ENCODE measurements at regions not wholly inside any gene's neighbourhood (a gene's known extent, or its start where the extent isn't known, plus 50 kb on each side); places are given as distances from the start of the nearest gene placed in this dataset.

DNA sequence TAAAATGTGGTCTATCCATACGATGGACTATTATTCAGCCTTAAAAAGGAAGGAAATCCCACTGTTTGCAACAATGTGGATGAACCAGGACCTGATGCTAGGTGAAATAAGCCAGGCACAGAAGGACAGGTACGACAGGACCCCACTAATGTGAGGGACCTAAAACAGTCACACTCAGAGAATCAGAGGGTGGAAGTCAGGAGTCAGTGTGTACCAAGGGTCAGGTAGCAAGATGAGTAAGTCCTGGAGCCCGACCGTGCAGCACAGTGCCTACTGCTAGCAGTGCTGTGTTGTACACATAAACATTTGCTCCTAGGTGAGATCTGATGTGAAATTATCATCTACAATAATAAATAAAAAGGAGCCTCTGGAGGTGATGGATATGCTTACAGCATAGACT, 322.3 kb downstream of the GLRX3 start:
- FAIRE-seq: no peak
- TF ChIP-seq, protein P1, sequence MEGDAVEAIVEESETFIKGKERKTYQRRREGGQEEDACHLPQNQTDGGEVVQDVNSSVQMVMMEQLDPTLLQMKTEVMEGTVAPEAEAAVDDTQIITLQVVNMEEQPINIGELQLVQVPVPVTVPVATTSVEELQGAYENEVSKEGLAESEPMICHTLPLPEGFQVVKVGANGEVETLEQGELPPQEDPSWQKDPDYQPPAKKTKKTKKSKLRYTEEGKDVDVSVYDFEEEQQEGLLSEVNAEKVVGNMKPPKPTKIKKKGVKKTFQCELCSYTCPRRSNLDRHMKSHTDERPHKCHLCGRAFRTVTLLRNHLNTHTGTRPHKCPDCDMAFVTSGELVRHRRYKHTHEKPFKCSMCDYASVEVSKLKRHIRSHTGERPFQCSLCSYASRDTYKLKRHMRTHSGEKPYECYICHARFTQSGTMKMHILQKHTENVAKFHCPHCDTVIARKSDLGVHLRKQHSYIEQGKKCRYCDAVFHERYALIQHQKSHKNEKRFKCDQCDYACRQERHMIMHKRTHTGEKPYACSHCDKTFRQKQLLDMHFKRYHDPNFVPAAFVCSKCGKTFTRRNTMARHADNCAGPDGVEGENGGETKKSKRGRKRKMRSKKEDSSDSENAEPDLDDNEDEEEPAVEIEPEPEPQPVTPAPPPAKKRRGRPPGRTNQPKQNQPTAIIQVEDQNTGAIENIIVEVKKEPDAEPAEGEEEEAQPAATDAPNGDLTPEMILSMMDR (IDR thresholded peaks at IDR 0.05; ENCODE audit: insufficient read depth, missing control alignments): no peak
- DNase-seq (ENCODE audit: insufficient read length, low spot score): no peak

DNA sequence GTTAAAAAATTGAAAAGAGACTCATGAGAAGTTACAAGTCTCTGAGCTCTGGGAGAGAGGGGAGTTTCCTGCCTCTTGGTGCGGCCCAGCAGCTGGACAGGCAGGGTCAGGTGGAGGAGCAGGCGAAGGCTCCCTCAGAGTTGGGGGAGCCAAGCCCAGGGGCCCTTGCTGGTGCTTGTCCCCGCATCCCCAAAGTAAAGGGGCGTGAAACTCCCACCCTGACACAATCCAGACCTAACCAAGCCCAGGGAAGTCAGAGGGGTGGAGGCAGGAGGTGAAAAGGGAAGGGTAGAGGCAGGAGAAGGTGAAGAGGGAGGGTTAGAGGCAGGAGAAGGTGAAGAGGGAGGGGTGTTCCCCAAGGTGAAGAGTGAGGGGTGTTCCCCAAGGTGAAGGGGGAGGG, 322.8 kb downstream of the GLRX3 start:
- no peak for FAIRE-seq
- TF ChIP-seq, protein P1 (IDR thresholded peaks at IDR 0.05; ENCODE audit: insufficient read depth, missing control alignments): no peak
- DNase-seq (ENCODE audit: insufficient read length, low spot score): no peak

DNA sequence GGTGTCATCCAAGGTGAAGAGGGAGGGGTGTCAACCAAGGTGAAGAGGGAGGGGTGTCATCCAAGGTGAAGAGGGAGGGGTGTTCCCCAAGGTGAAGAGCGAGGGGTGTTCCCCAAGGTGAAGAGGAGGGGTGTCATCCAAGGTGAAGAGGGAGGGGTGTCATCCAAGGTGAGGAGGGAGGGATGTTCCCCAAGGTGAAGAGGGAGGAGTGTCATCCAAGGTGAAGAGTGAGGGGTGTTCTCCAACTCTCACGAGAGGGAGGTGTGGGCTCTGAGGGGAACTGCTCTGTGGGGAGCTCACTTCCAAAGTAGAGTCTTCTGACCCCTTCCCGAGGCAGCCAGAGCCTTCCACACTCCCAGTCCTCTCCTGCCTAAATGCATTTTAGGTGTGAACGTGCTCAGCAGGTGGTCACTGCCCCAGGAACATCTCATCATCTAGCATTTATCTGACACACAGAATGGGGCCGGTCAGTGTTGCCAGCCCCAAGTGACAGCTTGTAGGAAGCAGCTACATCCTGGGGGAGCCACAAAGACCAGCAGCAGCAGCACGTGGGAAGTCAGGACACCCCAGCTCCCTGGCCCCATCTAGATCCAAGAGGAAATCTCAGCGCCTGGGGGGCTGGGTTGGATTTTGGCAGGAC, 323.8 kb downstream of the GLRX3 start:
- TF ChIP-seq, protein P1 (IDR thresholded peaks at IDR 0.05; ENCODE audit: insufficient read depth, missing control alignments): no peak
- FAIRE-seq: no peak
- no peak for DNase-seq (ENCODE audit: insufficient read length, low spot score)

DNA sequence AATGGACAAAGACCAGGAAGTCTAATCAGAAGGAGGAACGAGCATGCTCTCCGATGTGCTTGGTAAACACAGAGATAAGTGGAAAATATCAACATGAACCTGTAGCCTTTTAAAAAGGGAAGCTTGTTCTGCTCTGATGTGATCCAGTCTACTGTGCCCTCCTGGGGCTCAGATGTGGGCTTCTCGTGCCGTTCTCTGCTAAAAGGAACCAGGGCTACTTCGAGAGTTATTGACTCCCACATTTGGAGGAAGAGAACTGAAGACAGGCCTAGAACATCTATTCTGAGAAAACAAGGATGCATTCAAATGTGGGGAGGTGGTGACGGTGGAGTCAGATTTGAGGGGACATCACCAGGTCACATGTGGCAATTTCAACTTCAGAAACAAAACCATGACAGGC, 325.4 kb downstream of the GLRX3 start:
- DNase-seq (ENCODE audit: insufficient read length, low spot score): no peak
- TF ChIP-seq, protein P1 (IDR thresholded peaks at IDR 0.05; ENCODE audit: insufficient read depth, missing control alignments): no peak
- FAIRE-seq: no peak

DNA sequence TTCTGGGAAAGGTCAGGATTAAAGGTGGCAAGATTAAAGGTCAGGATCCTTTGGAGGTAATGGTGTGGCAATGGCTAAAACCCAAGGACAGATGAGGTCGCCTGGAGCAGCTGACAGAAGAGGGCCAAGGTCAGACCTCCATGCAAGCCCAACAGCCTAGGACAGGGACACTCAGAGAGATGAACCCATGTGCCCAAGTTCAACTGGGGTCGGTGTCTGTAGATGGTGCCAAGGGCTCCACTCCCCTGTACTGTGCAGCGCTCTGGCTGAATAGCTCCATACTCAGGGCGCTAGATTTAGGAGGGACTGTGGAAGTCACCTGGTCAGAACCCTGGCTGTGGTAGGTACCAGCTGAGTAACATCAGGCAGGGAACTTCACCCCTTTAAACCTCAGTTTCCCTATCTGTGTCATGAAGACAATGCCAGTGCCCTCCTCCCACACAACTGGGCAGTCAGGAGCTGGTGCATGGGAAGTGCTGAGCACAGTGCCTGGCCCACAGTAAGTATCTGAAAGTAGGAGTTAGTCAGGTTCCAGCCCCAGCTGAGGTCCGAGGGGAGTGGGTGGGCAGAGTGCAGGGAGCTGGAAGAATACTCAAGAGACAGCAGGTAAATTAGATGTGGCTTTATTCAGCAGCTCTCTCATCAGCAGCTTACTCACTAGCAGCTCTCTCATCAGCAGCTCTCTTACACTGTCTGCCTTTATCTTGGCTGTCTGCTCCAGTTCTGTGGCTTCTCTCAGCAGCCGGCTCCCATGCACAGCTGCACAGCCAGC, 327.1 kb downstream of the GLRX3 start:
- DNase-seq (ENCODE audit: insufficient read length, low spot score) (no peak), FAIRE-seq (no peak)
- TF ChIP-seq, protein P1 (IDR thresholded peaks at IDR 0.05; ENCODE audit: insufficient read depth, missing control alignments): no peak

DNA sequence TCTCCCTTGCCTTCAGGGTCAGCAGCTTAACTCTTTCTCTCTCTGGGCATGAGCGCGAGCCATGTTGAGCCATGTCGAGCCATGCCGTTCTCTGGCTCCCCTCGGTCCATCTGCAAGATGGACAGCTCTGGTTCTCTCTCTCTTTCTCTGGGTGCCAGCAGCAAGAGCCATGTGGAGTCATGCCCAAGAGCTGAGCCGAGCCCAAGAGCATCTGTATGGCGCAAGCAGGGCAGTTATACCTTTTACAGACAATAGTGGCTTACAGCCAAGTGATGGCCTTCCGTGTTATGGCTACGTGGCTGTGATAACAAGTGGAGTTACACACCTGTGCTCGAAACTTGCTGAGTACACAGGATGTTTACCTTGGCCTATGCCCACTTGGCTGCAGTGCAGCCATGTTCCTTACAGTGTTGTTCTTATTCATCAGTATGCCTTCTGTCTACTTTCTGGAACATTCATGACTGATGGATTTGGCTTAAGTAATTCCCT, 327.7 kb downstream of the GLRX3 start:
- no peak for FAIRE-seq
- DNase-seq (ENCODE audit: insufficient read length, low spot score): no peak
- TF ChIP-seq, protein P1 (IDR thresholded peaks at IDR 0.05; ENCODE audit: insufficient read depth, missing control alignments): no peak

DNA sequence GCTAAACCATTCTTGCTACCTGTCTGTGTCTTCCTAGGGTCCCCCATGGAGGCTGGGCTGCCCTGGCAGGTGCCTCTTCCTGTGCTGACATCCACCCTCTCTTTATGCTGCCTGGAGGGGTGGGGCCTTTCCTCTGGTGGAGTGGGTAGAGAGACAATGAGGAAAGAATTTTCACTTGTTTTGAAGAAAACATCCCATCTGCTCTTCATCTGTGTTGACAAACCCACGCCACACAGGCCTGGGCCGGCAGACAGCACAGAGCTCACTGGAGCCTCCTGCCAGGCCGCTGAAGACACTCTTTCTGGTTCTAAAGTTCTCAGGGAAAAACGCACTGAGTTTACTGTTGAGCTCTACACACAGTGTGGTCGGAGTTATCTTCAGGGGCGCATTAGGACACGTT, 328.2 kb downstream of the GLRX3 start:
- no peak for FAIRE-seq

More for the DNA sequence above, 328.2 kb downstream of the GLRX3 start:
- DNase-seq (ENCODE audit: insufficient read length, low spot score): no peak
- TF ChIP-seq, protein P1 (IDR thresholded peaks at IDR 0.05; ENCODE audit: insufficient read depth, missing control alignments): no peak

Measured in D721Med (cell line).